ENCODE measurements at regions not wholly inside any gene's neighbourhood (a gene's known extent, or its start where the extent isn't known, plus 50 kb on each side); places are given as distances from the start of the nearest gene placed in this dataset.

GRCh38 chr5:128896675-128897074, 68.6 kb upstream of the SLC27A6 start:
- TF ChIP-seq EP300 (IDR thresholded peaks at IDR 0.05; ENCODE audit: borderline replicate concordance in 1 of 2, low read depth in 1 of 2, low read length in 1 of 2) (no peak), MAX (IDR thresholded peaks at IDR 0.05; ENCODE audit: low read depth) (no peak), SIN3A (IDR thresholded peaks at IDR 0.05; ENCODE audit: borderline replicate concordance, low read depth, low read length) (no peak), CTCF (IDR thresholded peaks at IDR 0.05) (no peak), RCOR1 (IDR thresholded peaks at IDR 0.05; ENCODE audit: low read length) (no peak), TAF1 (IDR thresholded peaks at IDR 0.05; ENCODE audit: borderline replicate concordance, low read depth, low read length) (no peak), EZH2phosphoT487 (IDR thresholded peaks at IDR 0.05; ENCODE audit: borderline replicate concordance, low read depth) (no peak)
